MM.1S (cell line): ENCODE measurements at regions not wholly inside any gene's neighbourhood (a gene's known extent, or its start where the extent isn't known, plus 50 kb on each side); places are given as distances from the start of the nearest gene placed in this dataset.

Experiments used
- DNase-seq: peaks from one replicate; pipeline ENCODE4 v3.0.0-alpha.2; 2015
- H2AFZ ChIP-seq: fragments of 300-600 bp; sonication (generic); 2 replicates; pipeline ENCODE4 v1.6.0; 2016; ENCODE audit warnings: antibody characterized with exemption, low read length
- H3F3A ChIP-seq: fragments of 300-600 bp; sonication (generic); 2 replicates; pipeline ENCODE4 v1.6.1; 2016; ENCODE audit warnings: mild to moderate bottlenecking, antibody characterized with exemption, low read length, moderate library complexity, mixed read lengths; ENCODE audit not compliant: insufficient read depth
- H3K27ac ChIP-seq: fragments of 300-600 bp; sonication (generic); 2 replicates; pipeline ENCODE4 v1.5.1; 2016; ENCODE audit warnings: mild to moderate bottlenecking, low read length
- H3K27me3 ChIP-seq: fragments of 300-600 bp; sonication (generic); replicated peaks from 2 replicates; pipeline ENCODE4 v1.6.0; 2016; ENCODE audit warnings: low read length; ENCODE audit not compliant: insufficient read depth
- H3K36me3 ChIP-seq: fragments of 300-600 bp; sonication (generic); replicated peaks from 2 replicates; pipeline ENCODE4 v1.6.1; 2016; ENCODE audit warnings: mild to moderate bottlenecking, low read length, mixed read lengths; ENCODE audit not compliant: insufficient read depth
- H3K4me1 ChIP-seq: fragments of 300-600 bp; sonication (generic); 2 replicates; pipeline ENCODE4 v1.6.1; 2016; ENCODE audit warnings: low read length, mixed read lengths
- H3K4me2 ChIP-seq: fragments of 300-600 bp; sonication (generic); 2 replicates; pipeline ENCODE4 v1.6.0; 2016; ENCODE audit warnings: low read depth, low read length
- H3K4me3 ChIP-seq: fragments of 300-600 bp; sonication (generic); 2 replicates; pipeline ENCODE4 v1.5.1; 2016; ENCODE audit warnings: low read length, mixed read lengths
- H3K79me2 ChIP-seq: fragments of 300-600 bp; sonication (generic); 2 replicates; pipeline ENCODE4 v1.6.1; 2016; ENCODE audit warnings: mixed run types, low read length, mixed read lengths
- H3K9ac ChIP-seq: fragments of 300-600 bp; sonication (generic); 2 replicates; pipeline ENCODE4 v1.6.1; 2016; ENCODE audit warnings: low read length, mixed read lengths
- H3K9me2 ChIP-seq: fragments of 300-600 bp; sonication (generic); replicated peaks from 2 replicates; pipeline ENCODE4 v1.6.1; 2016; ENCODE audit warnings: mild to moderate bottlenecking, low read length, mixed read lengths; ENCODE audit not compliant: insufficient read depth
- H3K9me3 ChIP-seq: fragments of 300-600 bp; sonication (generic); replicated peaks from 2 replicates; pipeline ENCODE4 v1.6.1; 2016; ENCODE audit warnings: mild to moderate bottlenecking, low read length, mixed read lengths; ENCODE audit not compliant: insufficient read depth
- H4K20me1 ChIP-seq: fragments of 300-600 bp; sonication (generic); 2 replicates; pipeline ENCODE4 v1.6.1; 2016; ENCODE audit warnings: mild to moderate bottlenecking, low read length, moderate library complexity, mixed read lengths; ENCODE audit not compliant: insufficient read depth
- CTCF ChIP-seq: fragments of 300-600 bp; sonication (generic); IDR thresholded peaks from 2 replicates; pipeline ENCODE4 v1.5.1; 2016; ENCODE audit warnings: antibody characterized with exemption, low read length, mixed read lengths
- EZH2 ChIP-seq: fragments of 300-600 bp; sonication (generic); optimal IDR thresholded peaks from 2 replicates; pipeline ENCODE3; 2017; ENCODE audit warnings: low read depth, mild to moderate bottlenecking, antibody characterized with exemption, low read length, mixed read lengths
- EZH2phosphoT487 ChIP-seq: fragments of 300-600 bp; sonication (generic); IDR thresholded peaks from 2 replicates; pipeline ENCODE4 v1.6.1; 2018; ENCODE audit warnings: antibody characterized with exemption, low read length

- no peak overlapping the region for H3K4me3 ChIP-seq
- no peak for DNase-seq
- H3K79me2 ChIP-seq, result no peaks in the 10 kb centered on the region
Measured at GRCh38 chr5:14090755-14091154, 52.4 kb upstream of the TRIO start.

GRCh38 chr5:14090290-14090689 is 52.9 kb upstream of the TRIO start:
- Histone ChIP-seq H3K4me3 (no peak overlapping the region), H3K27ac (no peak overlapping the region), H3K36me3 (no peaks in the 10 kb centered on the region), H3K27me3 (no peaks in the 10 kb centered on the region), H3K79me2 (no peaks in the 10 kb centered on the region), H3K9me2 (no peaks in the 10 kb centered on the region), H4K20me1 (no peaks in the 10 kb centered on the region), H3K9me3 (no peaks in the 10 kb centered on the region), H3K4me2 (no peak overlapping the region), H2AFZ (no peak overlapping the region), H3K4me1 (no peaks in the 10 kb centered on the region), H3F3A (no peaks in the 10 kb centered on the region), H3K9ac (no peak overlapping the region)
- TF ChIP-seq EZH2phosphoT487, result no peak
- TF ChIP-seq EZH2, result no peak
- TF ChIP-seq CTCF, result no peak
- DNase-seq, result no peak

More at GRCh38 chr5:14090755-14091154, 52.4 kb upstream of the TRIO start:
- TF ChIP-seq EZH2 (no peak), EZH2phosphoT487 (no peak), CTCF (no peak)
- no peak overlapping the region for H3K9ac ChIP-seq
- H2AFZ ChIP-seq, result no peak overlapping the region
- H3K9me2 ChIP-seq, result no peaks in the 10 kb centered on the region
- H3K27me3 ChIP-seq, result no peaks in the 10 kb centered on the region
- H3K36me3 ChIP-seq, result no peaks in the 10 kb centered on the region
- no peaks in the 10 kb centered on the region for H3K9me3 ChIP-seq
- no peaks in the 10 kb centered on the region for H3F3A ChIP-seq
- H3K4me1 ChIP-seq, result no peaks in the 10 kb centered on the region
- no peaks in the 10 kb centered on the region for H4K20me1 ChIP-seq
- H3K4me2 ChIP-seq, result no peak overlapping the region
- no peak overlapping the region for H3K27ac ChIP-seq

GRCh38 chr5:14089198-14089597 is 53.9 kb upstream of the TRIO start:
- no peak for DNase-seq
- no peak for TF ChIP-seq CTCF
- TF ChIP-seq EZH2phosphoT487, result no peak
- TF ChIP-seq EZH2, result no peak
- Histone ChIP-seq H3K27ac (no peak overlapping the region), H3K36me3 (no peaks in the 10 kb centered on the region), H3K27me3 (no peaks in the 10 kb centered on the region), H3K79me2 (no peaks in the 10 kb centered on the region), H4K20me1 (no peaks in the 10 kb centered on the region), H2AFZ (no peak overlapping the region), H3K9me3 (no peaks in the 10 kb centered on the region), H3K4me3 (no peak overlapping the region), H3K4me1 (no peaks in the 10 kb centered on the region), H3K4me2 (no peak overlapping the region), H3K9ac (no peak overlapping the region), H3F3A (no peaks in the 10 kb centered on the region), H3K9me2 (no peaks in the 10 kb centered on the region)

- H3K4me1 ChIP-seq, result no peaks in the 10 kb centered on the region
- no peak overlapping the region for H3K9ac ChIP-seq
- no peak for DNase-seq
- H3K4me2 ChIP-seq, result no peak overlapping the region
- H2AFZ ChIP-seq, result no peak overlapping the region
- no peaks in the 10 kb centered on the region for H3K79me2 ChIP-seq
- TF ChIP-seq EZH2, result no peak
- TF ChIP-seq EZH2phosphoT487, result no peak
- no peak for TF ChIP-seq CTCF
- no peaks in the 10 kb centered on the region for H3K36me3 ChIP-seq
- H3K4me3 ChIP-seq, result no peak overlapping the region
- no peaks in the 10 kb centered on the region for H4K20me1 ChIP-seq
- H3K27me3 ChIP-seq, result no peaks in the 10 kb centered on the region
- no peaks in the 10 kb centered on the region for H3K9me3 ChIP-seq
- no peaks in the 10 kb centered on the region for H3F3A ChIP-seq
- no peaks in the 10 kb centered on the region for H3K9me2 ChIP-seq
- H3K27ac ChIP-seq, result no peak overlapping the region
Measured at GRCh38 chr5:14086261-14086660, 56.9 kb upstream of the TRIO start.
